T-helper 1 cell treated with Interleukin-12 subunit alpha and Interleukin-12 subunit beta and Interleukin-4 antibody, amounts not matched to agents 30 μg/mL and 1 μg/mL, for 36 hours (primary cell): ENCODE measurements at regions not wholly inside any gene's neighbourhood (a gene's known extent, or its start where the extent isn't known, plus 50 kb on each side); places are given as distances from the start of the nearest gene placed in this dataset.

Source experiments
- H3K27ac Mint-ChIP-seq: one replicate; pipeline ENCODE4 v1.8.0; 2021; ENCODE audit warnings: mild to moderate bottlenecking, mixed read lengths
- H3K27me3 Mint-ChIP-seq: one replicate; pipeline ENCODE4 v1.8.0; 2021; ENCODE audit warnings: low read depth, mixed read lengths
- H3K36me3 Mint-ChIP-seq: one replicate; pipeline ENCODE4 v1.8.0; 2021; ENCODE audit warnings: low read depth, mixed read lengths
- H3K4me1 Mint-ChIP-seq: one replicate; pipeline ENCODE4 v1.8.0; 2021; ENCODE audit warnings: low read depth, mixed read lengths
- H3K4me3 Mint-ChIP-seq: one replicate; pipeline ENCODE4 v1.8.0; 2021; ENCODE audit warnings: mild to moderate bottlenecking, moderate library complexity, mixed read lengths
- H3K9me3 Mint-ChIP-seq: one replicate; pipeline ENCODE4 v1.8.0; 2021; ENCODE audit warnings: mixed read lengths

GRCh38 chr2:187851955-187852561 is 297.8 kb upstream of the TFPI start:
- Mint-ChIP-seq H3K27ac (no peak overlapping the region), H3K36me3 (no peaks in the 10 kb centered on the region), H3K4me3 (no peak overlapping the region), H3K9me3 (no peaks in the 10 kb centered on the region), H3K4me1 (no peaks in the 10 kb centered on the region), H3K27me3 (no peaks in the 10 kb centered on the region)

GRCh38 chr2:187853381-187853791 is 299.2 kb upstream of the TFPI start:
- H3K36me3 Mint-ChIP-seq, result no peaks in the 10 kb centered on the region
- no peak overlapping the region for H3K27ac Mint-ChIP-seq
- H3K4me3 Mint-ChIP-seq, result no peak overlapping the region
- no peaks in the 10 kb centered on the region for H3K4me1 Mint-ChIP-seq
- H3K27me3 Mint-ChIP-seq, result no peaks in the 10 kb centered on the region
- no peaks in the 10 kb centered on the region for H3K9me3 Mint-ChIP-seq

DNA sequence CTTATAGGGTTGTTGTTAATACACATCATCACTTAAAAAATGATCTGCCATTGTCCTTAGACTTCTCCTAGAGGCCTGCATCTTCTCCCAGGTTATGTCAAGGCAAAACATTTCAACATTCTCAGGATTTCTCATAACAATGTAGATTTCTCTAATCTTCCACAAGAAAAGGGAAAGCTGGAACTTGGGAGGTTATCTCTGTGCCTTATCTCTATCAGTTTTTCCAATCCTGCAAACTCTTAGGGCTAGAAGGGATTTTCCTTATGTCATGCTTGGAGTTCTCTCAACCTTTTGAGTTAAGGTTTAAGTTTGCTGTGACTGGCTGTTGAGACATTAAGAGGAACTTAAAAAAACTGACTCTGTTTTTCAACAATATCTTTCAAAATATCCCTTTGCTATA is 300.6 kb upstream of the TFPI start:
- no peaks in the 10 kb centered on the region for H3K27me3 Mint-ChIP-seq
- no peaks in the 10 kb centered on the region for H3K4me1 Mint-ChIP-seq

GRCh38 chr2:187855689-187856088 is 301.5 kb upstream of the TFPI start:
- H3K4me3 Mint-ChIP-seq, result no peak overlapping the region
- no peaks in the 10 kb centered on the region for H3K36me3 Mint-ChIP-seq
- no peak overlapping the region for H3K27ac Mint-ChIP-seq
- H3K9me3 Mint-ChIP-seq, result no peaks in the 10 kb centered on the region
- H3K4me1 Mint-ChIP-seq, result no peaks in the 10 kb centered on the region
- H3K27me3 Mint-ChIP-seq, result no peaks in the 10 kb centered on the region

More for the DNA sequence above, 300.6 kb upstream of the TFPI start:
- no peaks in the 10 kb centered on the region for H3K36me3 Mint-ChIP-seq
- no peaks in the 10 kb centered on the region for H3K9me3 Mint-ChIP-seq
- H3K4me3 Mint-ChIP-seq, result no peak overlapping the region
- H3K27ac Mint-ChIP-seq, result no peak overlapping the region

GRCh38 chr2:187857826-187858225 is 303.6 kb upstream of the TFPI start:
- Mint-ChIP-seq H3K4me1 (no peaks in the 10 kb centered on the region), H3K27ac (no peak overlapping the region), H3K9me3 (no peaks in the 10 kb centered on the region), H3K36me3 (no peaks in the 10 kb centered on the region), H3K4me3 (no peak overlapping the region), H3K27me3 (no peaks in the 10 kb centered on the region)

DNA sequence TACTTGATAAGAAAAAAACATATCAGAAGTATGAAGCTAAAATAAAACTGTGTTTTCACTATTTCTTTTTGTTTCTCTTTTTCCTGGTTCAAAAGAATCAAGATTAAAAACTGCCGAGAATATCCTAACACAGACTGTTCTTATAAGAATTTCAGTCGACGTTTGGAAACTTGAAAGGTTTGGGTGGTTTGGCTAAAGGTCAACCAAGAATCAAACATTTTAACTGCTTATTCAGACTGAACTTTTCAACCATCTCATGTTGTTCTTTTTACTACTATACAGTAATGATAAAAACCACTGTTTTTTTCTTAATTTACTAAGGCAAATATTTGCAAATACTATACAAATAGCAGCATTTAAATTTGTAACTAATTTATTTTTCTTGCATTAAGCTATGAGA is 308.5 kb upstream of the TFPI start:
- Mint-ChIP-seq H3K36me3 (no peaks in the 10 kb centered on the region), H3K4me3 (no peak overlapping the region), H3K27me3 (no peaks in the 10 kb centered on the region), H3K27ac (no peak overlapping the region), H3K9me3 (no peaks in the 10 kb centered on the region), H3K4me1 (no peaks in the 10 kb centered on the region)

- H3K4me1 Mint-ChIP-seq, result no peaks in the 10 kb centered on the region
- no peak overlapping the region for H3K4me3 Mint-ChIP-seq
Observed at GRCh38 chr2:187865025-187865424, 310.8 kb upstream of the TFPI start.

GRCh38 chr2:187867165-187867564 is 312.9 kb upstream of the TFPI start:
- no peaks in the 10 kb centered on the region for H3K36me3 Mint-ChIP-seq
- no peaks in the 10 kb centered on the region for H3K27me3 Mint-ChIP-seq
- no peak overlapping the region for H3K4me3 Mint-ChIP-seq
- no peaks in the 10 kb centered on the region for H3K9me3 Mint-ChIP-seq
- no peak overlapping the region for H3K27ac Mint-ChIP-seq
- H3K4me1 Mint-ChIP-seq, result no peaks in the 10 kb centered on the region

More at GRCh38 chr2:187865025-187865424, 310.8 kb upstream of the TFPI start:
- no peaks in the 10 kb centered on the region for H3K36me3 Mint-ChIP-seq
- no peak overlapping the region for H3K27ac Mint-ChIP-seq
- no peaks in the 10 kb centered on the region for H3K27me3 Mint-ChIP-seq
- H3K9me3 Mint-ChIP-seq, result no peaks in the 10 kb centered on the region

GRCh38 chr2:187869195-187869594 is 315.0 kb upstream of the TFPI start:
- no peak overlapping the region for H3K27ac Mint-ChIP-seq
- no peak overlapping the region for H3K4me3 Mint-ChIP-seq
- no peaks in the 10 kb centered on the region for H3K4me1 Mint-ChIP-seq
- no peaks in the 10 kb centered on the region for H3K36me3 Mint-ChIP-seq
- no peaks in the 10 kb centered on the region for H3K9me3 Mint-ChIP-seq
- H3K27me3 Mint-ChIP-seq, result no peaks in the 10 kb centered on the region

DNA sequence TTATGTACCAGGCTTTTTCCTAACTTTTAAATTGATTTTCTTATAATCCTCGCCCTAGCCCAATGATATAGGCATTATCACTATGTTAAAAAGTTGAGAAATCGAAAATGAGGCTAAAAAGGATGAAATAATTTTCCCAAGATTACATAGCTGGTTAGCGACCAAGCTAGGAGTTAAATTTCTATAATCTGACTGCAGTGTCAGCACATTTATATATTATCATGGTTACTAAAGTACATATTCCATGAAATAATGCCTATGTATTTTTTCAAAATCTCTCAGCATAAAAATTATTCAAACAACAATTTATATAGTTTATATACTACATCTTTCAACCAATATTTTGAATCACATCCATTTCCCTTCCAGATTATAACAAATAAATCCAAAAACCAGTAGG is 317.3 kb upstream of the TFPI start:
- Mint-ChIP-seq H3K27ac (no peak overlapping the region), H3K27me3 (no peaks in the 10 kb centered on the region), H3K4me1 (no peaks in the 10 kb centered on the region), H3K36me3 (no peaks in the 10 kb centered on the region), H3K9me3 (no peaks in the 10 kb centered on the region), H3K4me3 (no peak overlapping the region)

- H3K27me3 Mint-ChIP-seq, result no peaks in the 10 kb centered on the region
- H3K4me1 Mint-ChIP-seq, result no peaks in the 10 kb centered on the region
- no peak overlapping the region for H3K4me3 Mint-ChIP-seq
- no peaks in the 10 kb centered on the region for H3K36me3 Mint-ChIP-seq
- H3K27ac Mint-ChIP-seq, result no peak overlapping the region
- H3K9me3 Mint-ChIP-seq, result no peaks in the 10 kb centered on the region
Observed at GRCh38 chr2:187873132-187873531, 318.9 kb upstream of the TFPI start.

GRCh38 chr2:187874786-187875185 is 320.6 kb upstream of the TFPI start:
- Mint-ChIP-seq H3K9me3 (no peaks in the 10 kb centered on the region), H3K27ac (no peak overlapping the region), H3K27me3 (no peaks in the 10 kb centered on the region), H3K36me3 (no peaks in the 10 kb centered on the region), H3K4me1 (no peaks in the 10 kb centered on the region), H3K4me3 (no peak overlapping the region)

GRCh38 chr2:187875261-187876141 is 321.3 kb upstream of the TFPI start:
- H3K36me3 Mint-ChIP-seq, result no peaks in the 10 kb centered on the region
- no peak overlapping the region for H3K27ac Mint-ChIP-seq
- H3K4me1 Mint-ChIP-seq, result no peaks in the 10 kb centered on the region
- H3K9me3 Mint-ChIP-seq, result no peaks in the 10 kb centered on the region
- H3K27me3 Mint-ChIP-seq, result no peaks in the 10 kb centered on the region
- H3K4me3 Mint-ChIP-seq, result no peak overlapping the region

DNA sequence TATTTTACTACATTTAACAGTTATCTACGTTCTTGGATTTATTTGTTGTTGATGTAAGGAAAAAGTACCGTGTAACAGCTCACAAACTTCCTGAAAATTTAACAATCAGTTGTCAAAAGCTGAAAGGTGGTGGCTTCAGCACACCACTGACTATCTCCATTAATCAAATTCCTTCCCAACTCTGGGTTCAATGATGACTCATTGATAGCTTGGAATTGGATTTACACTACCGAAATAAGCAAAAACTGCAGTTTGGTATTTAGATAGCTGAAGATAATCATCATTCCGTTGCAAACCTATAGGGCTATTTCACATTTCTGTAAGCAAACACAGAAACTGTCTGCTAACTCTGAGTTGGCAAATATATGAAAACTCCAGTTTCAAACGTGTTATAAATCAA is 322.3 kb upstream of the TFPI start:
- H3K27ac Mint-ChIP-seq, result no peak overlapping the region

GRCh38 chr2:187877391-187877790 is 323.2 kb upstream of the TFPI start:
- no peaks in the 10 kb centered on the region for H3K4me1 Mint-ChIP-seq
- H3K27me3 Mint-ChIP-seq, result no peaks in the 10 kb centered on the region
- no peak overlapping the region for H3K27ac Mint-ChIP-seq
- H3K4me3 Mint-ChIP-seq, result no peak overlapping the region
- H3K9me3 Mint-ChIP-seq, result no peaks in the 10 kb centered on the region
- H3K36me3 Mint-ChIP-seq, result no peaks in the 10 kb centered on the region

More for the DNA sequence above, 322.3 kb upstream of the TFPI start:
- Mint-ChIP-seq H3K36me3 (no peaks in the 10 kb centered on the region), H3K4me1 (no peaks in the 10 kb centered on the region), H3K4me3 (no peak overlapping the region), H3K27me3 (no peaks in the 10 kb centered on the region), H3K9me3 (no peaks in the 10 kb centered on the region)
